ENCODE measurements at regions not wholly inside any gene's neighbourhood (a gene's known extent, or its start where the extent isn't known, plus 50 kb on each side); places are given as distances from the start of the nearest gene placed in this dataset.

- TF ChIP-seq REST (IDR thresholded peaks at IDR 0.05; ENCODE audit: unreplicated experiment) (no peak), CTCF (conservative IDR thresholded peaks at IDR 0.05; ENCODE audit: low read depth in 2 of 2) (no peak), CREB1 (CRISPR knock-in tag; IDR thresholded peaks at IDR 0.05; ENCODE audit: low read depth) (no peak), EZH2 (IDR thresholded peaks at IDR 0.05; ENCODE audit: low read depth, unreplicated experiment) (no peak), POLR2AphosphoS5 (IDR thresholded peaks at IDR 0.05; ENCODE audit: low read depth) (no peak)
- TF ChIP-seq, protein P1, sequence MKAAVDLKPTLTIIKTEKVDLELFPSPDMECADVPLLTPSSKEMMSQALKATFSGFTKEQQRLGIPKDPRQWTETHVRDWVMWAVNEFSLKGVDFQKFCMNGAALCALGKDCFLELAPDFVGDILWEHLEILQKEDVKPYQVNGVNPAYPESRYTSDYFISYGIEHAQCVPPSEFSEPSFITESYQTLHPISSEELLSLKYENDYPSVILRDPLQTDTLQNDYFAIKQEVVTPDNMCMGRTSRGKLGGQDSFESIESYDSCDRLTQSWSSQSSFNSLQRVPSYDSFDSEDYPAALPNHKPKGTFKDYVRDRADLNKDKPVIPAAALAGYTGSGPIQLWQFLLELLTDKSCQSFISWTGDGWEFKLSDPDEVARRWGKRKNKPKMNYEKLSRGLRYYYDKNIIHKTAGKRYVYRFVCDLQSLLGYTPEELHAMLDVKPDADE (IDR thresholded peaks at IDR 0.05): no peak
Measured at GRCh38 chr3:94323596-94323995, 260.7 kb downstream of the NSUN3 start.

Data from GM23338 (cell line).